ENCODE measurements at regions not wholly inside any gene's neighbourhood (a gene's known extent, or its start where the extent isn't known, plus 50 kb on each side); places are given as distances from the start of the nearest gene placed in this dataset.

- TF ChIP-seq, protein P1, sequence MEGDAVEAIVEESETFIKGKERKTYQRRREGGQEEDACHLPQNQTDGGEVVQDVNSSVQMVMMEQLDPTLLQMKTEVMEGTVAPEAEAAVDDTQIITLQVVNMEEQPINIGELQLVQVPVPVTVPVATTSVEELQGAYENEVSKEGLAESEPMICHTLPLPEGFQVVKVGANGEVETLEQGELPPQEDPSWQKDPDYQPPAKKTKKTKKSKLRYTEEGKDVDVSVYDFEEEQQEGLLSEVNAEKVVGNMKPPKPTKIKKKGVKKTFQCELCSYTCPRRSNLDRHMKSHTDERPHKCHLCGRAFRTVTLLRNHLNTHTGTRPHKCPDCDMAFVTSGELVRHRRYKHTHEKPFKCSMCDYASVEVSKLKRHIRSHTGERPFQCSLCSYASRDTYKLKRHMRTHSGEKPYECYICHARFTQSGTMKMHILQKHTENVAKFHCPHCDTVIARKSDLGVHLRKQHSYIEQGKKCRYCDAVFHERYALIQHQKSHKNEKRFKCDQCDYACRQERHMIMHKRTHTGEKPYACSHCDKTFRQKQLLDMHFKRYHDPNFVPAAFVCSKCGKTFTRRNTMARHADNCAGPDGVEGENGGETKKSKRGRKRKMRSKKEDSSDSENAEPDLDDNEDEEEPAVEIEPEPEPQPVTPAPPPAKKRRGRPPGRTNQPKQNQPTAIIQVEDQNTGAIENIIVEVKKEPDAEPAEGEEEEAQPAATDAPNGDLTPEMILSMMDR (IDR thresholded peaks at IDR 0.05) = no peak
- TF ChIP-seq POLR2A (IDR thresholded peaks at IDR 0.05) = no peak
These were observed 640.0 kb downstream of the TUSC7 start for GRCh38 chr3:117349566-117349965.

Data from right lobe of liver (tissue), 4 donors.